EL (cell line): ENCODE measurements at regions not wholly inside any gene's neighbourhood (a gene's known extent, or its start where the extent isn't known, plus 50 kb on each side); places are given as distances from the start of the nearest gene placed in this dataset.
"Not testable (repeated sequence)": the region's sequence is repeated elsewhere in the genome, so short reads cannot be mapped to it uniquely, and the experiment has no call there.

Experiments used
- DNase-seq: peaks from one replicate; pipeline ENCODE4 v3.0.0-alpha.2; 2016

DNA sequence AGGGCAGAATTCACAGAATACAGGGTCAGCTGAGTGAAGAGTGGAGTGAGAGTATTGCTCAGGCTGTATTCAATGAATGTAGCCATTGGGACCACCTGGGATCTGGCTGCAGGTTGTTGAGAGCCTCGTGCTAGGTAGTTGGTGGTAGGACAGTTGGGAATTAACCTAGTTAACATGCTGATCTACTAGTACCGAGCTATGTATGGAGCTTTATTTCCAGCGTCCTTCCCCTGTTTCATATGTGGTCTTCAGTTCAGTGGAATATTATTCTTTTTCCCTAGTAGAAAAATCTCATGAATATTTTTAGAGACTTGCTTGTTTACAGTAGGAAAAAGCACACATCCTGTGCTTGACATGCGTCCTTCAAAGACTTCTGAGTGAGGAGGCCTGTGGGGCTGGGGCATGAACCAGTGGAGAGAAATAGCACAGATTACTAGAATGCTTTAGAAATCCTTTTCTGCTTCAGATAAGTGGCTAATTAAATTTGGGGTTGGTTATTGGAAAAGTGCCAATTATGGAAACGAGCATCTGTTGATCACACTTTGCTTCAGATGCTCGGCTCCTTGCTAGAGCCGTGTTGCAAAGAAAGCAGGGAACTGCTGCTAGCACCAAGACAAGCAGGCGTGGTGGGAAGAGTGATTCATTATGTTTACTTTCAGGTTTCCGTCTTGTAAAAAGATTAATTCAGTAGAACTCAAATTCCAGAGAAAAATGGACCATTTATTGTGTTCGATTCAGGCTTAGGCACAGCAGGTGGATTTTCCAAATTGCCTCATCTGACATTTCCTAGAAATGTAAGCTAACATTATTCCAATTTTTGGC lies 53.6 kb downstream of the ARF6 start:
- peak; percentile 74 for DNase-seq

DNA sequence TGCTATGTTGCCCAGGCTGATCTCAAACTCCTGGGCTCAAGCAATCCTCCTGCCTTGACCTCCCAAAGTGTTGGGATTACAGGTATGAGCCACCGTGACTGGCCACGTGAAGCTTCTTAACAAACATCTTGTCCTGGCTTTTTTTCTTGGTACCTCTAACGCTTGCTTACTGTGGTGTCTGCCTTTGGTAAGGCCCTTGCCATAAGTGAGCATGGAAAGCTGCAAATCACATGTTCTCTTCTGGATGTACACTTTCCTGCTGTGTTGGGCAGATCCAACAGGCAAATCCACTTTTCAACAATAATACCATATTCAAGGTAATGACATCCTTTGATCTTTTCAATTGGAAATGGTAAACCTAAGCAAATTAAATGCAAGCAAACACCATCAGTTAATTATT lies 54.6 kb downstream of the ARF6 start:
- no peak for DNase-seq

DNA sequence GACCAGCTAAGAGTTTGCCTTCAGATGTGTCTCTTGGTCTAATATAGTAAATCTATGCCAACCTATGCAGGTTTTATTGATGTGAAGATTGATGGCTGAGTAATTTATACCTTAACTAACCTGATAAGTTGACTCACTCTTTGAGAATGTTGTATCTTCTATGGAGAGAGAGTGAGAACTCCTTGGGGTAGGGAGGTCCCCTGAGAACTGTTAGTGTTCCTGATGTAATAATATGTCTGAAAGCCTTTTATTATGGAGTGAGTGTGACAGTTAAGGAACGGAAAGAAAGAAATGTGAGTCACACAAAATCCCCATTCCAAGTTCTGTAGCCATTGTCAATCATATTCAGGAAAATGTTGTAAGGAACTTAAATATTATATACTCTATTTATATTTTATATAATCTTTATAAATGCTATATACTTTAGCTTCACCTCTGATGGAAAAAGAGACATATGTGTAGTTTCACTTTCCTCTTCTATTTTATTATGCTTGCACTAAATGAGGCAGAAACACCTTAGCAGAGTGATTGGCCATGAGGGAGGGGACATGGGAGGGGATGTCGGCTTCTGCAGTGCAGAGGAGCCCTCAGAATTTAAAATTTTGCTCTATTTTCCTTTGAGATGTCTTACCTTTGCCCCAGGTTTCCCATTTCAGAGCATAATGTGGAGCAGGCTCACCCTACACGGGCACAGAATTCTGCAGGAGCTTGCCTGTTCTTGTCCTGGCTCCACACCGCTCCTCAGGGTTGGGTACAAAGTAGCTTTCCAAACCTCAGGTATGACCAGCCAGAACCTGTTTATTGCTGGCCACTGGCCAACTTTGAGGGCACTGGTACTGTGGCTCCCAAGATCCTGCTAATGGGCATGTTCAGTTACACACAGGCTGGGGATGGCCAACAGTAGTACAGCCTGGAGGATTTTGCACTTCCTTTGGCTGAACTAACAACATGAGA lies 57.7 kb downstream of the ARF6 start:
- DNase-seq, result no peak

DNA sequence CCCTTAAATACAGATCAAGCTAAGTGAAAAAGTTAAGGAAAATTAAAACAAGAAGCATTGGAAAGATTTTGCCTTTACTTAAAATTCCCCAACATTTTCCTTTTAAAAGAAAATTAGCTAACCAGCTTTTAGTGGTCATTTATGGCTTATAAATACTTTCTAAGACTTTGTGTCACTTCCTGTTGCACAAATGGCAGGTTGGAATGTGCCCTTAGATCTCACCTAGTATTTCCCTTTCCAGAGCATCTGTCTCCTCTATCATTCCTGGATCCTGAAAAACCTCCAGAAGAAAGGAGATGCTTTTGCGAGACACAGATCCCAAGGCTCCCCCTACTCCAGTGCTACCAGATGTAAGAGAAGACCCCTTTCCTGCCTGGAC lies 58.3 kb downstream of the ARF6 start:
- DNase-seq, result no peak

DNA sequence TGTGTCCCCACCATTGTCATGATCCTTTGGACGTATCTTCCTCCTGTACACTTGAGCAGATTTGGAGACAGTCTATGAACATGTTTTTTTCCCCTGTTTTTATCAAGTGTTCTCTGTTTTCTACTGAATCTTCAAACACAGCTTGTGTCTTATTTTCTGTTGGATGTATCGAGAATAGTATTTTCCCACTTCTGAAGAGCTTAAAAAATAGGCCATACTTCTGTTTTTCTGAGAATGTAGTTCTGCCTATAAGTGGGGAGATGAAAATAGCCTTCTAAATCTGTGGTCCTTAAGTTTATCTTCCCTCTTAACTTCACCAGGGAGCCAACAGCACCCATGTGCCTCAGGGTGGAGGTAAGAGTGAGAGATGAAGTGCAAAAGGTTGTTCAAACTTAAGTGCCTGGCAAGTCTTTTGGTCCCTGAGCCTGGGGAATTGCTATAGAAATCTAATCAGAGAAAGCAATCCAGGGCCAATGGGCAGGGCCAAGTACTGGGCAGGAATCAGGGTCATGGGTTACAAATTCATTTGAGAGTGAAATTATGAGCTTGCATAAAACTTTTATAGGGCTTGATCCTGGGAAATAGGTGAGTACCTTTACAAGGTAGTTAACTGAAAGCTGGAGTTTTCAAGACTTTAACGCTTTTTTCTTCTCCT lies 58.9 kb downstream of the ARF6 start:
- no peak for DNase-seq

DNA sequence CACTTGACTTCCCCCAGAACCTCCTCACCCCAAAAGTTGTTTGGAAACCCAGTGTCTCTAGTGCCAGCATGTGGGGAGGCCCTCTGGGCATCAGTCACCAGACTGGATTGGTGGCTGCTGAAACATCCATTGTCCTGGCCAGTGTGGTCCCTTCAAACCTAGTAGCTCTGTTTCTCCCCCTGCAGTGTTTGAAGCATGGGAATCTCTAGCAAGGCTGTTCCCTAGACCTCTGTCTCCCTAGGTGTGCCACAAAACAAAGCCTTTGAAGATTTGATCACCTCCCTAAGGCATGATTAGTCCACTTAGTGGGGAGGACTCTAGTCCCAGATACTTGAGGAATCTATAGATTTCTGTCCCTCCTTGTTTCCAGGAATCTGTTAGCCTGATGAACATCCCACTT lies 60.3 kb downstream of the ARF6 start:
- no peak for DNase-seq

DNA sequence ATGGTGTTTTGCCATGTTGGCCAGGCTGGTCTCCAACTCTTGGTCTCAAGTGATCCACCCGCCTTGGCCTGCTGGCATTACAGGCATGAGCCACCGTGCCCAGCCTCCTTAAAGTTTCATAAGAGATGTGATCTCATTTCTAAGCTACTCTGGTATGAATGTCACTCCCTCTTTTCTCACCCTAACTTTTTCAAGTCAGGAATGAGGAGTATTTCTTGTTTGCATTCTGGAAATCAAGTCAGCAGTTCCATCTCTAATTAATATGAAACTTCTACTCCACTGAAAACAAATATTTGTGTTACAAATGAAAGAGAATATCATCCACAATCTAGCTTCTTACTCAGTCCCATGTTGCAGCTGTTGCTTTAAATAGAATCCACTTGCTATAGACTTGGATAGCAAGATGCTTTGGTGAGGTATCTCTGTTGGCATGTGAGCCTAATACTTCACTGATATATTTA lies 61.3 kb downstream of the ARF6 start:
- peak; percentile 76 for DNase-seq

DNA sequence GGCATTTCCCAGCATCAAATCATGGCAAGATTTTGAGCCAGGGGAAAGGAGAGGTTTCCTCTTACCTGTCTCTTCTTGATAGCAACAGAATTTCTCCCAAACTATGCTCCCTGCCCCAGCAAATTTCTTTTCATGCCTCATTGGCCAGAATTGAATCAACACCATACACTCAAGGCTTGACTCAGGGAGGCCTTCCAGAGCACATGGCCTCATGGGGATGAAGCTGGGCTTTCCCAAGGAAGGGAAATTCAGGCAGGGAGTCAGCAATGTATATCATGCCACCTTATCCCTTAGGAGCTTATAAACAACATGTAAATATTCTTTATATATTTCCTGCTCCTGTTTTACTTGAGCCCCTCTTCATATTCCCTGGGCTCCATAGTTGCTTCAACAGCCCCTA lies 62.1 kb downstream of the ARF6 start:
- DNase-seq, result no peak

DNA sequence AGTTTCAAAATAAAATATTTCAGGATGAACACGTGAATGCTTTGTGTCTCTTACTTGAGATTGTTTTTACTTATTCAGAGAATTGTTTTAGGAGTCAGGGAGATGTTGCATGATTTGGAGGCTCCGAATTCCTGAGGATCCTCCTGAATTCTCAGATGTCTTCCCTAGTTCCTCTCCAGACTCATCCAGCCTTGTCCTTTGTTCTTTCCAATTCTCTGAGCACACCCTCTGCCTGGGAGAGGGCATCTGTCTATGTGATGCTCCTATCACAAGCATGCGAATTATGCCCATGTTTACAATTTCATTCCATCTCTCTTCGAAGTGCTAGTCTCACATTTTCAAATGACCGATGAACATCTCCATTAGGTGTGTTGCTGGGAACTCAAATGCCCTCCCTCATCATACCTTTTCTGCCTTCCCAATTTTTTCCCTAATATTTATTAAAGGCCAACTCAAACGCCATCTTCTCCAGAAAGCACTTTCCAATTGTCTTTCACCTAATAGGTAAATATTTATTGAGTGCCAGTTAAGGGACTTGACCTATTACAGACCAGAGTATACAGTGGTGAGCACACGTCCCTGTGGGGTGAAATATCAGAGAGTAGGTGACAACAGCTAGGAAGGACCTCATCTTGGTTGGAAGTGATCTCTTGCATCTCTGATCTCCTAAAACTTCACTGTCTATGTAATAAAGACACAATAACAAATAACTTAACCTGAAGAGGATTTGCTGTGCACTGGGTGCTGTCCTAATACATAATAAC lies 64.4 kb downstream of the ARF6 start:
- DNase-seq, result no peak

DNA sequence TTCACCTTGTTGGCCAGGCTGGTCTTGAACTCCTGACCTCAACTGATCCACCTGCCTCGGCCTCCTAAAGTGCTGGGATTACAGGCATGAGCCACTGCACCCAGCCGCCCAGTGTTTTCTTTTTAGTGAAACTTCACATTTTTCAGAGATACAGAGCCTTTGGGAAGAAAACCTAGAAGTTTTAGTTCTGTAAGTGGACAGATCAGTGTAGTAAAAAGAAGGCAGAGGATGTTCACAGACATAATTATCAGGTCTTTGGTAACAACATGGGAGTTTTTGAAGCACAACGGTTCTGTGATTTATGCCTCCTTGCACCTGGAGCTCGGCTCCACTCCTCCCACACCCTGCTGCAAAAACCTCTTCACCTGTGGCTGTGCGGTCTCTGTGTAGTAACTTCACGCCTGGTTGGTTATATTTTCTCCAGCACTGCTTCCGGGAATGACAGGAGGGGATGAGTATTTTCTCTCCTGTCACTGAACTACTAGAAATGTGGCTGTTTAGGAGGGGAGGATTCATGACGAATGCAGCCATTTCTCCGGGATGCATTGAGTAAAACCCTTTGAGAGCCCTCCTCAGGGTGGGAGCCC lies 67.0 kb downstream of the ARF6 start:
- no peak for DNase-seq

DNA sequence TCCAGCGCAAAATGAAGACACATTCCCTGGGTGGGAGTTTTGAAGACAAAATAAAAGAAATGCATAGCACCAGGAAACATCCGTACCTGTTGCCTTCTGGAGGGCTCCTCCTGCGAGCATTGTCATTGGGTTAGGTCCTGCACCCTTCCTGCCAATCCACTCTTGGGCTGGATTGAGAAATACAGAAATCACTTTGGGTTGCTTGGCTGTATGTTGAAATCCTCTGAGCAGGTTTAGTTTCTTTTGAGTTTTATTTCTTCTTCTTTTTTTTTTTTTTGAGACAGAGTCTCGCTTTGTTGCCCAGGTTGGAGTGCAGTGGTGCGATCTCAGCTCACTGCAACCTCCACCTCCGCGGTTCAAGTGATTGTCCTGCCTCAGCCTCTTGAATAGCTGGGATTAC lies 67.6 kb downstream of the ARF6 start:
- no peak for DNase-seq

DNA sequence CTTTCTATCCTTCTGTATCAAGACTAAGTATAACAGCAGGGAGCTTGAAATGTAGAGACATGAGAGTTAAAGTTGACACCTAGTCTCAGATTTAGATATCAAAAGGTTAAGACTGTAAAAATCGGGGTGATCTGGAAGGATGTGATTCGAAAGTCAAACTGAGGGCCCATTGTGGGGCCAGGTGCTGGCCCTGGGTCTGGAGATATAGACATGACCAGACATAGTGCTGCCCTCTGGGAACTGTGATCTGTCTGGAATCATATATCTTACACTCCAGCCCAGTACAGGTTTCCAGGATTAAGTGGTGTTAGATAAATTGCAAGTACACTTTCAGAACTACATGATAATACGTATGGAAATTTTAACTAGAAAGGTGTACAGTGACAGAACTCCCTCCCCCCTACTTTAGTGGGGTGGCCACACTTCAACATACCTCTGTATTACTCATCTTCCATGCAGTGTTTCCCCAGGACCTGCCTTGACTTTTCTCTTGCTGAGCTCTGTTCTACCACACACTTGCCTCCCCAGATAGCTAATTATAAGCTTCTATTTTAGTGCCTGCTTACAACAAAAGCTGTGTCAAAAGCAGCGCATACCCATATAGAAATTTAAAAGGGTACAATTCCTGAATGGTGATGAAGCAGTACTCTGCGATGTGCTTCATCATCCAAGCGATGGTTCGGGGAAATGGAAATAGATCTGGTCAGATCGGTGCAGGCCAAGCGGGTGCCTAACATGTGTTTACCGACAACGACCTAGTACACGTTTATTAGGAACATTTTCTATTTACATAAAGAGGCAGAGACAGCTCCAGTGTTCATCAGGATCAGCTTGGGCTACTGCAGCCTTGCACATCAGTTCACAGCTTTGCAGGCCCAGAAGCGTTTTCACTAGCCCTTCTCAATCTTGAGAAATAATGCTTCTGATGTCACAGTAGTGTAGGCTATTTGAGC lies 68.7 kb downstream of the ARF6 start:
- no peak for DNase-seq

DNA sequence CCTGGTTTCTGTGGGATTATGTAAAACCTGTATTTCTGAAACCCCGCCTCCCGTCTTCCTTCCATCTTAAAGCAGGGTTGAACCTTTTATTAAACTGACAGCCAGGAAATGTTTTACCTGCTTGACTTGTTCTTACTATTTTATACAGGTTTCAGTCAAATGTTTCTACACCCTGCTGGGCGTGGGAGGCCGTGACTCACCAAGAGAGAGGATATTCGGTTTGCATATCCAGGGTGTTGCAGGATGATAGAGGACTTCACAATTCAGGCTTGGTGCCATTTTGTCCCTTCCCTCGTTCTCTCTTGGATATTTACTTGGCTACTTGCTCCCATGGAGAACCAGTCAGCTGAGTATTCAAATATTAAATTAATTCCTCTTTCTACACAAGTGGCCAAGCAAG lies 69.7 kb downstream of the ARF6 start:
- DNase-seq, result no peak

DNA sequence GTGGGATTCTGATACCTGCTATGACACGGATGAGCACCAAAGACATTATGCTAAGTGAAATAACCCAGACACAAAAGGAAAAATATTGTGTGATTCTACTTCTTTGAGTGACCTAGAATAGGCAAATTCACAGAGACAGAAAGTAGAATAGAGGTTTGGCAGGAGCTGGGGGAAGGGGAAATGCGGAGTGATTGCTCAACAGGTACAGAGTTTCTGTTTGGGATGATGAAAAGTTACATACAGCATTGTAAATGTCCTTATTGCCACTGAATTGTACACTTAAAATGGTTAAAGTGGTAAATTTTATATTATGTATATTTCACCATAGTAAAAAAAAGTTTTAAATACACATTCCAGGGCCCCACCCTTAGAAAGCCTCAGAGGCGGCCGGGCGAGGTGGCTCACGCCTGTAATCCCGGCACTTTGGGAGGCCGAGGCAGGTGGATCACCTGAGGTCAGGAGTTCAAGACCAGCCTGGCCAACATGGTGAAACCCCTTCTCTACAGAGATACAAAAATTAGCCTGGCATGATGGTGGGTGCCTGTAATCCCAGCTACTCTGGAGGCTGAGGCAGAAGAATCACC lies 72.3 kb downstream of the ARF6 start:
- not testable (repeated sequence) for DNase-seq

DNA sequence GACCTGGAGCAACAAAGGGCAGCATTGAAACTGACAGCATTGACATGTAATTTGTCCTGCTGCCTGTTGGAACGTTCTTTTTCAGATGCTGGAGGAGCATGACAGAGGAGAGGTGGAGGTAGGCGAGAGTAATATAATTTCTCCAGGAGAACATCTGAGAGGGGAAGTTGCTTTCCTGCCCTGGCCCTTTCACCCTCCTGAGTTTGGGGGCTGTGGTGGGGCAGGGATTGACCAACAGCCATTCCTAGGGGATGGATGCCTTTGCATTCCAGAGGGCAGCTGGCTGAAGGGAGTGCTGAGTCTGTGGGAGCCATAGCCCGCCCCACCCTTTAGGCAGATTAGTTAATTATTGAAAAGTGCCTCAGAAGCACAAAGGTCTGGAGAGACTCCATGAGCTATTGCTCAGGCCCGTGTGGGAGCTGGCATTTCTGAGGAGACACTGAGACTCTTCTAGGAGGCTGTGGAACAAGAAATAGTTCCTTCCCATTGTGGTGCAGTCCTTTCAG lies 73.5 kb downstream of the ARF6 start:
- no peak for DNase-seq

DNA sequence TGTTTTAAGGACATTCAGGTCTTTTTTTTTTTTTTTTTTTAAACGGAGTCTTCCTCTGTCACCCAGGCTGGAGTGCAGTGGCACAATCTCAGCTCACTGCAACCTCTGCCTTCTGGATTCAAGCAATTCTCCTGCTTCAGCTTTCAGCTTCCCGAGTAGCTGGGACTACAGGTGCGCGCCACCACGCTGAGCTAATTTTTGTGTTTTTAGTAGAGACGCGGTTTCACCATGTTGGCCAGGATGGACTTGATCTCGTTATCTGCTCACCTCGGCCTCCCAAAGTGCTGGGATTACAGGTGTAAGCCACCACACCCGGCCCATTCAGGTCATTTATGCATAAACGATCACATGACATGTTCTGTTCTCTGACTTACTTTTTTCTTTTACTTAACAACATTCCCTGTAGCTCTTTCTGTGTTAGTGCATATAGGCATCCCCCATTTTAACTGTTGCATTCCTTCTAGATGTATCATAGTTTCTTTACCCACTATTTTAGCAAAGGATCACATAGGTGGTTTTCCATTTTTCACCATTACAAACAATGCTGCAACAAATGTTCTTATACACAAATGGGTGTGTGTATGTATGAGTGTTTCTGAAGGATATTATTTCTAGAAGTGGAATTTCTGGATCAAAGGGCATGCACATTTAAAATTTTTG lies 74.2 kb downstream of the ARF6 start:
- no peak for DNase-seq

DNA sequence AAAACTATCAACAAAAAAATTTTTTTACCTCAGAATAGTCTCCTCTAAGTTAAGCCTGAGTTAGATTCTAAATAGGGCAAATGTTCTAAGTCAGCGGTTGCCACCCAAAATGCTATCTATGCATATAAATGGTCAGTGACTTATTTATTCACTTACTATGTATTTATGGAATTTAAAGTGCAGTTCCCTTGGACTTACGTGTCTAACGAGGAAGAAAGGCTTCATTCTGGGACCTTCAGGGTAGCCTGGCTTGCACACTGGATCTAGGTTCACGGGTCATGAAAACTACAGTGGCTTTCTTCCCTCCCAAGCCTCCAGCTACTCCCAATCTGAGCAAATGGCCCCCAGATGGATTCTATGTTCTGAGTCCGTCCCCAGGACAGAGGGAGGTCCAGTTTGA lies 77.1 kb downstream of the ARF6 start:
- DNase-seq, result no peak

DNA sequence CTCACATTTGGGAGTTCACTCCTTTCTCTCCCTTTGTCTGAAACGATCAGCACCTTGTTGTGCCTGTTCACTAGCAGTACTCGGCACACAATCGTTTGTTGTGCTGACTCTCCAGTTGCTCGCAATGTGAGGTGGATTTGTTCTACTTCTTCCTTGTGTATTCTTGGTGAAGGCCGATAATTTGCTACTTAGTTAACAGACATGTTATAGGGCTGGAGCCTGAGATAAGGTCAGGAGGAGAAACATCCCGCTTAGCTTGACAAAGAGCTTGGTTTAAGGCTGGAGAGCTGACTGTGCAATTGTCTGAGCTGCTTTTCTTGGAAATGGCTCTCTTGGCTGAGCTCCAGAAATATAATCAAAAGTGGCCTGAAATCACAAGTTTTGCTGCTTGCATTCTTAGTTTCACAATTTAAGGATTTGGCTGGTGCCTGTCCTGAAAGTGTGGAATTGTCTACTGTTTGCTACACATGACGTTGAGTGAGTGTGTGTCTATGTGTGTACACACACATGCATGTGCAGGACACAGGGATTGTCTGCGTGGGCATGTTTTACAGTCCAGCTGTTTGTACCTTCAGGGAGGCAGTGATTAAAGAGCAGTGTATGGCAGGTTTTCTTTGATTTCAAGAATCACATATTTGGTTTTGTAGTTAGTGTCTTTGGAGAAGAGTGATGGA lies 77.7 kb downstream of the ARF6 start:
- DNase-seq, result peak; percentile 30
